ENCODE measurements at regions not wholly inside any gene's neighbourhood (a gene's known extent, or its start where the extent isn't known, plus 50 kb on each side); places are given as distances from the start of the nearest gene placed in this dataset.

- no peak overlapping the region for H3K27ac Mint-ChIP-seq
- H3K36me3 Mint-ChIP-seq: no peaks in the 10 kb centered on the region
- H3K9me3 Mint-ChIP-seq: no peaks in the 10 kb centered on the region
- H3K27me3 Mint-ChIP-seq: no peaks in the 10 kb centered on the region
- no peak overlapping the region for H3K4me3 Mint-ChIP-seq
- no peak for DNase-seq
- no peaks in the 10 kb centered on the region for H3K4me1 Mint-ChIP-seq
These were observed 273.9 kb upstream of the MAF start for GRCh38 chr16:79874391-79874790.

GRCh38 chr16:79873825-79874224 is 273.3 kb upstream of the MAF start:
- no peak for DNase-seq
- H3K27me3 Mint-ChIP-seq: no peaks in the 10 kb centered on the region
- H3K27ac Mint-ChIP-seq: no peak overlapping the region
- no peaks in the 10 kb centered on the region for H3K36me3 Mint-ChIP-seq
- H3K9me3 Mint-ChIP-seq: no peaks in the 10 kb centered on the region
- H3K4me3 Mint-ChIP-seq: no peak overlapping the region
- no peaks in the 10 kb centered on the region for H3K4me1 Mint-ChIP-seq

DNA sequence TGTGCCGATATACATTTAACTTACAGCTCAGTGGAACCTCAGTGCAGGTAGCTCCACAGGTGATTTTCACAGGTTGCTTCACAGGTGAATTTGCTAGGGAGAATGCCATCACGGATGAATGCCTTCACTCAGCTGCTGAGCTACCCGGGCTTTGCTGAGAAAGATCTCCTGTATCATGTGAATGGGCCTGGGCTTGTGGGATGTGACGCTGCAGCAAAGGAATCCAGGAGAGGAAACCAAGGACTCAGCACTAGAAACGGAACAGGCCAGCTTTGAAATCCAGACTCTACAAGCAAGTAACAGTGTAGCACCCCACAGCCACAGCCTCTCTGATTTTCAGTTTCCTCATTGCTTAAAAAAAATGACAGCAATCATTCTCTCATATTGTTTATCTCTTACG is 271.4 kb upstream of the MAF start:
- no peak for DNase-seq
- Mint-ChIP-seq H3K4me3 (no peak overlapping the region), H3K9me3 (no peaks in the 10 kb centered on the region), H3K27me3 (no peaks in the 10 kb centered on the region), H3K4me1 (no peaks in the 10 kb centered on the region), H3K27ac (no peak overlapping the region), H3K36me3 (no peaks in the 10 kb centered on the region)

- H3K36me3 Mint-ChIP-seq: no peaks in the 10 kb centered on the region
- no peak overlapping the region for H3K27ac Mint-ChIP-seq
- no peaks in the 10 kb centered on the region for H3K27me3 Mint-ChIP-seq
- no peaks in the 10 kb centered on the region for H3K9me3 Mint-ChIP-seq
- no peak overlapping the region for H3K4me3 Mint-ChIP-seq
- no peaks in the 10 kb centered on the region for H3K4me1 Mint-ChIP-seq
- no peak for DNase-seq
These were observed 269.7 kb upstream of the MAF start for GRCh38 chr16:79870016-79870886.

GRCh38 chr16:79869304-79870015 is 268.9 kb upstream of the MAF start:
- no peaks in the 10 kb centered on the region for H3K9me3 Mint-ChIP-seq
- no peaks in the 10 kb centered on the region for H3K36me3 Mint-ChIP-seq
- no peaks in the 10 kb centered on the region for H3K4me1 Mint-ChIP-seq
- no peak for DNase-seq
- no peaks in the 10 kb centered on the region for H3K27me3 Mint-ChIP-seq
- H3K4me3 Mint-ChIP-seq: no peak overlapping the region
- no peak overlapping the region for H3K27ac Mint-ChIP-seq

- Mint-ChIP-seq H3K27me3 (no peaks in the 10 kb centered on the region), H3K4me1 (no peaks in the 10 kb centered on the region), H3K27ac (no peak overlapping the region), H3K36me3 (no peaks in the 10 kb centered on the region), H3K9me3 (no peaks in the 10 kb centered on the region), H3K4me3 (no peak overlapping the region)
- no peak for DNase-seq
These were observed 268.3 kb upstream of the MAF start for GRCh38 chr16:79868841-79869240.

- DNase-seq: no peak
- no peaks in the 10 kb centered on the region for H3K36me3 Mint-ChIP-seq
- H3K27ac Mint-ChIP-seq: no peak overlapping the region
- H3K4me3 Mint-ChIP-seq: no peak overlapping the region
- no peaks in the 10 kb centered on the region for H3K9me3 Mint-ChIP-seq
- H3K27me3 Mint-ChIP-seq: no peaks in the 10 kb centered on the region
- no peaks in the 10 kb centered on the region for H3K4me1 Mint-ChIP-seq
These were observed 267.0 kb upstream of the MAF start for GRCh38 chr16:79867425-79867997.

- Mint-ChIP-seq H3K27ac (no peak overlapping the region), H3K36me3 (no peaks in the 10 kb centered on the region), H3K4me3 (no peak overlapping the region), H3K27me3 (no peaks in the 10 kb centered on the region), H3K4me1 (no peaks in the 10 kb centered on the region), H3K9me3 (no peaks in the 10 kb centered on the region)
- no peak for DNase-seq
These were observed 265.4 kb upstream of the MAF start for GRCh38 chr16:79865918-79866317.

- Mint-ChIP-seq H3K36me3 (no peaks in the 10 kb centered on the region), H3K27ac (no peak overlapping the region), H3K4me3 (no peak overlapping the region), H3K9me3 (no peaks in the 10 kb centered on the region), H3K27me3 (no peaks in the 10 kb centered on the region), H3K4me1 (no peaks in the 10 kb centered on the region)
- DNase-seq: no peak
These were observed 264.3 kb upstream of the MAF start for GRCh38 chr16:79864781-79865391.

GRCh38 chr16:79864032-79864780 is 263.7 kb upstream of the MAF start:
- H3K4me3 Mint-ChIP-seq: no peak overlapping the region
- no peak for DNase-seq
- no peaks in the 10 kb centered on the region for H3K27me3 Mint-ChIP-seq
- no peak overlapping the region for H3K27ac Mint-ChIP-seq
- H3K9me3 Mint-ChIP-seq: no peaks in the 10 kb centered on the region
- no peaks in the 10 kb centered on the region for H3K4me1 Mint-ChIP-seq
- no peaks in the 10 kb centered on the region for H3K36me3 Mint-ChIP-seq

- DNase-seq: no peak
These were observed 262.8 kb upstream of the MAF start for GRCh38 chr16:79863128-79864031.

GRCh38 chr16:79862601-79863000 is 262.1 kb upstream of the MAF start:
- H3K4me3 Mint-ChIP-seq: no peak overlapping the region
- H3K36me3 Mint-ChIP-seq: no peaks in the 10 kb centered on the region
- no peaks in the 10 kb centered on the region for H3K4me1 Mint-ChIP-seq
- H3K27ac Mint-ChIP-seq: no peak overlapping the region
- DNase-seq: no peak
- H3K27me3 Mint-ChIP-seq: no peaks in the 10 kb centered on the region
- no peaks in the 10 kb centered on the region for H3K9me3 Mint-ChIP-seq

More at GRCh38 chr16:79863128-79864031, 262.8 kb upstream of the MAF start:
- H3K4me3 Mint-ChIP-seq: no peak overlapping the region
- no peaks in the 10 kb centered on the region for H3K27me3 Mint-ChIP-seq
- H3K27ac Mint-ChIP-seq: no peak overlapping the region
- H3K9me3 Mint-ChIP-seq: no peaks in the 10 kb centered on the region
- no peaks in the 10 kb centered on the region for H3K36me3 Mint-ChIP-seq
- H3K4me1 Mint-ChIP-seq: no peaks in the 10 kb centered on the region

DNA sequence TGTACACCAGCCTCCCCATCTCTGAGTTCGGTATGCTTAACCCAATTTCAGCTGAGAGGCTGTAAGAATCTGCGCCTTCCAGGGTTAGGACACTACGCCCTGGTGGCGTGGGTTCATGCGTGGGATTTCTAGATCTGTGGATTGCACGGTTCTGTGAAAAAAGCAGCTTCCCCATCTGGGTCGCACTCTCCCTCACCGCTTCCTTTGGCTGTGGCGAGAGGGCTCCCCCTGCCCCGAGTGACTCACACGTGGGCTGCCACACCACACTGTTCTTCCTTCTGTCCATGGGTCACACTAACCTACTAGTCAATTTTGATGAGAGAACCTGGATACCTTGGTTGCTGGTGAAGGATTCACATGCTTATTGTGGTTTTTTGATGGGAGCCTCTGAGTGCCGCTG is 256.0 kb upstream of the MAF start:
- H3K4me1 Mint-ChIP-seq: no peaks in the 10 kb centered on the region
- H3K36me3 Mint-ChIP-seq: peaks cover 5% of the 10 kb centered on the region
- no peak overlapping the region for H3K27ac Mint-ChIP-seq
- no peaks in the 10 kb centered on the region for H3K27me3 Mint-ChIP-seq
- H3K4me3 Mint-ChIP-seq: no peak overlapping the region
- no peak for DNase-seq
- peaks cover 22% of the 10 kb centered on the region for H3K9me3 Mint-ChIP-seq

GRCh38 chr16:79850348-79850747 is 249.8 kb upstream of the MAF start:
- DNase-seq: no peak
- no peak overlapping the region for H3K4me3 Mint-ChIP-seq
- H3K27ac Mint-ChIP-seq: no peak overlapping the region
- peaks cover 9% of the 10 kb centered on the region for H3K27me3 Mint-ChIP-seq
- H3K4me1 Mint-ChIP-seq: peaks cover 6% of the 10 kb centered on the region
- no peaks in the 10 kb centered on the region for H3K36me3 Mint-ChIP-seq
- H3K9me3 Mint-ChIP-seq: peaks cover 15% of the 10 kb centered on the region
